H9 (cell line): ENCODE measurements at regions not wholly inside any gene's neighbourhood (a gene's known extent, or its start where the extent isn't known, plus 50 kb on each side); places are given as distances from the start of the nearest gene placed in this dataset.

Experiments
- DNase-seq: peaks from one replicate; pipeline ENCODE4 v3.0.0-alpha.2; 2017
- H2AFZ ChIP-seq: one replicate; pipeline ENCODE4 v1.6.1; 2013; ENCODE audit warnings: mild to moderate bottlenecking, low read length, control low read depth, moderate library complexity
- H2AK5ac ChIP-seq: 2 replicates; pipeline ENCODE4 v1.6.1; 2013; ENCODE audit warnings: low read length, control low read depth, mixed read lengths; ENCODE audit not compliant: insufficient read length
- H2BK120ac ChIP-seq: one replicate; pipeline ENCODE4 v1.6.1; 2013; ENCODE audit warnings: low read depth, mild to moderate bottlenecking, low read length, control low read depth, inconsistent platforms; ENCODE audit not compliant: poor library complexity, severe bottlenecking
- H2BK12ac ChIP-seq: 2 replicates; pipeline ENCODE4 v1.6.1; 2013; ENCODE audit warnings: low read length, control low read depth, mixed read lengths, low read depth; ENCODE audit not compliant: insufficient read length
- H2BK15ac ChIP-seq: 2 replicates; pipeline ENCODE4 v1.6.1; 2013; ENCODE audit warnings: low read depth, low read length, control low read depth
- H2BK20ac ChIP-seq: one replicate; pipeline ENCODE4 v1.6.1; 2013; ENCODE audit warnings: low read depth, mild to moderate bottlenecking, low read length, control low read depth, inconsistent platforms; ENCODE audit not compliant: poor library complexity, severe bottlenecking
- H2BK5ac ChIP-seq: 2 replicates; pipeline ENCODE4 v1.6.1; 2013; ENCODE audit warnings: low read length, control low read depth, mixed read lengths; ENCODE audit not compliant: insufficient read length
- H3K14ac ChIP-seq: 2 replicates; pipeline ENCODE4 v1.6.1; 2013; ENCODE audit warnings: low read length, control low read depth; ENCODE audit not compliant: insufficient read depth
- H3K18ac ChIP-seq: 2 replicates; pipeline ENCODE4 v1.6.1; 2013; ENCODE audit warnings: low read depth, mild to moderate bottlenecking, mixed read lengths, low read length, control low read depth; ENCODE audit not compliant: insufficient read length
- H3K23ac ChIP-seq: 2 replicates; pipeline ENCODE4 v1.6.1; 2013; ENCODE audit warnings: low read length, control low read depth, mixed read lengths, low read depth; ENCODE audit not compliant: insufficient read length
- H3K23me2 ChIP-seq: 2 replicates; pipeline ENCODE4 v1.6.1; 2013; ENCODE audit warnings: low read depth, mild to moderate bottlenecking, mixed read lengths, low read length, control low read depth; ENCODE audit not compliant: insufficient read length, poor library complexity, severe bottlenecking
- H3K27ac ChIP-seq: 2 replicates; pipeline ENCODE4 v1.5.1; 2013; ENCODE audit warnings: low read length, control low read depth, mixed read lengths, low read depth; ENCODE audit not compliant: insufficient read length
- H3K27me3 ChIP-seq: 2 replicates; pipeline ENCODE4 v1.6.1; 2013; ENCODE audit warnings: low read length, control low read depth, inconsistent platforms; ENCODE audit not compliant: insufficient read depth
- H3K4ac ChIP-seq: 2 replicates; pipeline ENCODE4 v1.6.1; 2013; ENCODE audit warnings: low read depth, mild to moderate bottlenecking, control low read depth, inconsistent platforms, low read length, moderate library complexity
- H3K4me1 ChIP-seq: 2 replicates; pipeline ENCODE4 v1.6.1; 2013; ENCODE audit warnings: low read length, control low read depth, inconsistent platforms; ENCODE audit not compliant: insufficient read depth
- H3K4me2 ChIP-seq: 2 replicates; pipeline ENCODE4 v1.6.1; 2013; ENCODE audit warnings: low read length, control low read depth, mixed read lengths; ENCODE audit not compliant: insufficient read length, insufficient read depth
- H3K56ac ChIP-seq: 2 replicates; pipeline ENCODE4 v1.6.1; 2013; ENCODE audit warnings: low read depth, mild to moderate bottlenecking, mixed read lengths, low read length, control low read depth; ENCODE audit not compliant: insufficient read length
- H3K79me1 ChIP-seq: 2 replicates; pipeline ENCODE4 v1.6.1; 2013; ENCODE audit warnings: low read depth, mild to moderate bottlenecking, moderate library complexity, low read length, control low read depth, inconsistent platforms; ENCODE audit not compliant: insufficient read depth, poor library complexity, severe bottlenecking
- H3K79me2 ChIP-seq: 2 replicates; pipeline ENCODE4 v1.6.1; 2013; ENCODE audit warnings: low read length, control low read depth, inconsistent platforms; ENCODE audit not compliant: insufficient read depth
- H3K9ac ChIP-seq: 2 replicates; pipeline ENCODE4 v1.6.1; 2013; ENCODE audit warnings: low read length, control low read depth, mixed read lengths; ENCODE audit not compliant: insufficient read length; ENCODE audit errors: extremely low read depth
- H3K9me3 ChIP-seq: one replicate; pipeline ENCODE4 v1.6.1; 2013; ENCODE audit warnings: low read depth, low read length, inconsistent platforms; ENCODE audit not compliant: control insufficient read depth
- H3T11ph ChIP-seq: one replicate; pipeline ENCODE4 v1.6.1; 2013; ENCODE audit warnings: mild to moderate bottlenecking, low read length, control low read depth, inconsistent platforms
- H4K20me1 ChIP-seq: one replicate; pipeline ENCODE4 v1.6.1; 2013; ENCODE audit not compliant: control insufficient read depth, insufficient read length, insufficient read depth
- H4K5ac ChIP-seq: 2 replicates; pipeline ENCODE4 v1.6.1; 2013; ENCODE audit warnings: low read depth, mild to moderate bottlenecking, mixed read lengths, low read length, control low read depth; ENCODE audit not compliant: insufficient read length
- H4K8ac ChIP-seq: replicated peaks from 2 replicates; pipeline ENCODE4 v1.6.1; 2013; ENCODE audit warnings: low read length, control low read depth, mixed read lengths, low read depth; ENCODE audit not compliant: insufficient read length
- H4K91ac ChIP-seq: 2 replicates; pipeline ENCODE4 v1.6.1; 2013; ENCODE audit warnings: low read depth, mild to moderate bottlenecking, moderate library complexity, mixed read lengths, low read length, control low read depth; ENCODE audit not compliant: insufficient read length
- H3K27ac Mint-ChIP-seq, 3 experiments: 2 replicates in 2 of 3; 3 replicates in 1 of 3; pipeline ENCODE4 v1.8.0; 2020 to 2021; ENCODE audit warnings: mixed read lengths in 3 of 3, mild to moderate bottlenecking in 1 of 3, moderate library complexity in 1 of 3
- H3K27me3 Mint-ChIP-seq: 2 replicates; pipeline ENCODE4 v1.8.0; 2021; ENCODE audit warnings: low read depth, mild to moderate bottlenecking, moderate library complexity, mixed read lengths
- H3K36me3 Mint-ChIP-seq, 3 experiments: 2 replicates in 2 of 3; 3 replicates in 1 of 3; pipeline ENCODE4 v1.8.0; 2020 to 2021; ENCODE audit warnings: low read depth in 3 of 3, mixed read lengths in 3 of 3; ENCODE audit not compliant: insufficient read depth in 1 of 3
- H3K4me1 Mint-ChIP-seq, 2 experiments: 2 replicates each; pipeline ENCODE4 v1.8.0; 2020; ENCODE audit warnings: mixed read lengths in 2 of 2
- H3K4me3 Mint-ChIP-seq, 2 experiments: 2 replicates in 1 of 2; 3 replicates in 1 of 2; pipeline ENCODE4 v1.8.0; 2020 to 2021; ENCODE audit warnings: mild to moderate bottlenecking in 2 of 2, mixed read lengths in 2 of 2, moderate library complexity in 1 of 2
- H3K9me3 Mint-ChIP-seq, 2 experiments: 2 replicates in 1 of 2; 3 replicates in 1 of 2; pipeline ENCODE4 v1.8.0; 2020; ENCODE audit warnings: mild to moderate bottlenecking in 2 of 2, mixed read lengths in 2 of 2, moderate library complexity in 1 of 2
- WGBS: extraction: QIAGEN DNeasy Blood & Tissue Kit; methylation state at CpG from one replicate; pipeline ENCODE4 v1.1.7; 2013; ENCODE audit warnings: missing lambda C conversion rate, low lambda C conversion rate, mixed read lengths; ENCODE audit not compliant: insufficient read length; ENCODE audit errors: extremely low coverage; 5-methylcytosine and 5-hydroxymethylcytosine counted together
- TF ChIP-seq, protein P1 (sequence below): fragments of 200-600 bp; sonication (generic); conservative IDR thresholded peaks from 3 replicates; pipeline ENCODE4 v1.8.0; 2021; ENCODE audit warnings: antibody characterized with exemption, mild to moderate bottlenecking

DNA sequence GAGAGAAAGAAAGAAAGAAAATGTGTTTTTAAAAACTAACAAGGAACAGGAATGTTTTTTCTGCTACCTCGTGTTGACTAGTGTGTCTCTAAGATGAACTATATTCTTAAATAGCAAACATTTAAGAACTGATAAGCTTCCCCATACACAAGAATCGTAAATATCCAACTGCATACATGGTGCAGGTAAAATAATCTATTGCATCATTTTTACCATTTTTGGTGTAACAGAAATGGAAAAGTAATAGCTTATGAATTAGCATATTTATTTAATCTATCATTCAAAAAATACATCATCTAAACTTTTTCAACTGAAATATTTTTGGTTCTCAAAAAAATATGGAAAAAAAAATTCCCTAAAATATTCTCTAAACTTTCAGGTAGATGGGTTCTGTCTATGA is 59.7 kb upstream of the RAD23B start:
- no peak overlapping the region for H3K4me3 Mint-ChIP-seq
- Histone ChIP-seq H3K23ac (no peak overlapping the region), H2BK5ac (no peak overlapping the region), H4K8ac (no peak overlapping the region), H4K20me1 (no peaks in the 10 kb centered on the region), H4K5ac (no peak overlapping the region), H3K79me2 (no peaks in the 10 kb centered on the region), H3K79me1 (no peaks in the 10 kb centered on the region), H3K9me3 (no peaks in the 10 kb centered on the region), H2AK5ac (no peak overlapping the region), H3K14ac (no peak overlapping the region), H3K9ac (no peak overlapping the region), H2BK12ac (no peak overlapping the region), H3K56ac (no peak overlapping the region), H3K18ac (no peak overlapping the region), H2AFZ (no peak overlapping the region), H2BK120ac (no peak overlapping the region), H3K27ac (no peak overlapping the region), H3T11ph (no peak overlapping the region), H3K27me3 (no peaks in the 10 kb centered on the region), H3K4me2 (no peak overlapping the region), H4K91ac (no peak overlapping the region), H2BK15ac (no peak overlapping the region), H3K4me1 (peaks cover 3% of the 10 kb centered on the region; the same call in 1 of the 2 replicates), H3K4ac (no peak overlapping the region), H2BK20ac (no peak overlapping the region), H3K23me2 (no peaks in the 10 kb centered on the region)
- no CpG with 5 or more reads among the region's 2 CpGs for WGBS
- H3K36me3 Mint-ChIP-seq: no peaks in the 10 kb centered on the region
- H3K27ac Mint-ChIP-seq: no peak overlapping the region; a peak in 1 of 7 replicates
- no peaks in the 10 kb centered on the region; the same call in 1 of the 2 replicates for H3K27me3 Mint-ChIP-seq
- DNase-seq: no peak
- no peaks in the 10 kb centered on the region for H3K9me3 Mint-ChIP-seq
- TF ChIP-seq, protein P1, sequence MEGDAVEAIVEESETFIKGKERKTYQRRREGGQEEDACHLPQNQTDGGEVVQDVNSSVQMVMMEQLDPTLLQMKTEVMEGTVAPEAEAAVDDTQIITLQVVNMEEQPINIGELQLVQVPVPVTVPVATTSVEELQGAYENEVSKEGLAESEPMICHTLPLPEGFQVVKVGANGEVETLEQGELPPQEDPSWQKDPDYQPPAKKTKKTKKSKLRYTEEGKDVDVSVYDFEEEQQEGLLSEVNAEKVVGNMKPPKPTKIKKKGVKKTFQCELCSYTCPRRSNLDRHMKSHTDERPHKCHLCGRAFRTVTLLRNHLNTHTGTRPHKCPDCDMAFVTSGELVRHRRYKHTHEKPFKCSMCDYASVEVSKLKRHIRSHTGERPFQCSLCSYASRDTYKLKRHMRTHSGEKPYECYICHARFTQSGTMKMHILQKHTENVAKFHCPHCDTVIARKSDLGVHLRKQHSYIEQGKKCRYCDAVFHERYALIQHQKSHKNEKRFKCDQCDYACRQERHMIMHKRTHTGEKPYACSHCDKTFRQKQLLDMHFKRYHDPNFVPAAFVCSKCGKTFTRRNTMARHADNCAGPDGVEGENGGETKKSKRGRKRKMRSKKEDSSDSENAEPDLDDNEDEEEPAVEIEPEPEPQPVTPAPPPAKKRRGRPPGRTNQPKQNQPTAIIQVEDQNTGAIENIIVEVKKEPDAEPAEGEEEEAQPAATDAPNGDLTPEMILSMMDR: no peak
- H3K4me1 Mint-ChIP-seq: peaks cover 14 to 16% of the 10 kb centered on the region in 2 experiments
